Stromal cell of bone marrow (primary cell): ENCODE measurements at regions not wholly inside any gene's neighbourhood (a gene's known extent, or its start where the extent isn't known, plus 50 kb on each side); places are given as distances from the start of the nearest gene placed in this dataset.

ENCODE experiments used
- DNase-seq: peaks from one replicate; pipeline ENCODE4 v3.0.0-alpha.2; 2012; ENCODE audit warnings: low read depth

- DNase-seq, result peak; percentile 49
Measured at GRCh38 chr5:73374520-73375190, 73.9 kb downstream of the FOXD1 start.

- no peak for DNase-seq
Measured at GRCh38 chr5:73373814-73374510, 74.6 kb downstream of the FOXD1 start.

DNA sequence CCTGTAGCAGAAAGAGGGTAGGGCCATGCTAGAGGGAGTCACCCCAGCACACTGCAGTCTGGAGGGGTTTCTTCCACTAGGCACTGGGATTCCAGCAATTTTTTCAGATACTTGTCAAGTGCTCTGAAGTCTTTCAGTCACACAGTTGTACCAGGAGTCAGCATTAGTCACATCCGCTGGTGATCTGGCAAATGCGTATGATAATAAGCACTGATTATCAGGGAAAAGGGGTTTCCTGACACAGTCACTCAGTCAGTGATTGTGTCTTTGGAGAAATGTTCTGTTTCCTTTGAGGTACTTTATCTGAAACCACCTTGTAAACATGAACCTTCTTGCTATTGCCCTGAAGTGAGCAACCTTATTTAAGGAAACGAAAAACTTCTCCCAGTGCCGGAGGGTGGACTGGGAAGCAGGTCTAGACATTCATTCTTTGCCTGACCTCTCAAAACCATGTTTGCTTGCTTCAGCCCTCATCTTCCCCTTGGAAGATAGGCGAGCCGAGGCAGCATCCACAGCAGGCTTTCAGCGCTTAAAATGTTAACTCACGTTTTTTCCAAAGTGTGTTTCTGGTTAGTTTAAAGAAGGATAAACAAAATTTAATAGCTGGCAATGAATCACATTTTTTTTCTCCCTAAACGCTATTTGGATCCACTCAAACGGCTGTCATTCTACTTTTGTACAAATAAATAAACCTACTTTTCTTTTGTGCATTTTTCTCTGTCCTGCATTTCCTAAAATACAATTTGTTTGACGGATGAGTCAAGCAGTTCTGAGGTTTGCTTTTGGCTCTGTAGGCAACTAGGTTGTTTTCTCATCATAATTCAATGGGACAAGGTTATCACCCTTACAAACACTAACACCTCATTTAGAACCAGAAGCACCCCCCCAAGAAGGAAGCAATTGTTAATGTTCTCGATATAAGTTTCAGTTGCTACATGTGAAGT, 77.7 kb downstream of the FOXD1 start:
- peak; percentile 83 for DNase-seq

GRCh38 chr5:73370095-73370494, 78.5 kb downstream of the FOXD1 start:
- no peak for DNase-seq

GRCh38 chr5:73369278-73369677, 79.3 kb downstream of the FOXD1 start:
- DNase-seq, result no peak

DNA sequence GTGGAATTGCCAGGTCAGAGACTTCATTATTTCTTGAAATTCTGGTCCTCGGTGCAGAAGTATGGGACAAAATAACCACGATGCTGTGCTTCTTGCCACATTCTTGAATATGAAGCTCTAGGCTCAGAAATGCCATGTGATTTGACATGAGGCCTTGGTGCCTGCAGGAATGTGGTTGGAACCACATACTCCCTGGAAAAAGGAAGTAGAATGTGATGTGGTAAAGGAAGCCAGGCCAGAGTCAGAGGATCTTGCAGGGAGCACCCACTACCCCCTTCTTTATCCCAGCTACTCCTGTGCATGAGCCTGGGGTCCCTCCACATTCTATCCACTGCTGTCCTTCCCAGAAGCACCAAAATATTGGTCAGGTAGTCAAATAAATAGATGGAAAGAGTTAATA, 80.9 kb downstream of the FOXD1 start:
- no peak for DNase-seq

DNA sequence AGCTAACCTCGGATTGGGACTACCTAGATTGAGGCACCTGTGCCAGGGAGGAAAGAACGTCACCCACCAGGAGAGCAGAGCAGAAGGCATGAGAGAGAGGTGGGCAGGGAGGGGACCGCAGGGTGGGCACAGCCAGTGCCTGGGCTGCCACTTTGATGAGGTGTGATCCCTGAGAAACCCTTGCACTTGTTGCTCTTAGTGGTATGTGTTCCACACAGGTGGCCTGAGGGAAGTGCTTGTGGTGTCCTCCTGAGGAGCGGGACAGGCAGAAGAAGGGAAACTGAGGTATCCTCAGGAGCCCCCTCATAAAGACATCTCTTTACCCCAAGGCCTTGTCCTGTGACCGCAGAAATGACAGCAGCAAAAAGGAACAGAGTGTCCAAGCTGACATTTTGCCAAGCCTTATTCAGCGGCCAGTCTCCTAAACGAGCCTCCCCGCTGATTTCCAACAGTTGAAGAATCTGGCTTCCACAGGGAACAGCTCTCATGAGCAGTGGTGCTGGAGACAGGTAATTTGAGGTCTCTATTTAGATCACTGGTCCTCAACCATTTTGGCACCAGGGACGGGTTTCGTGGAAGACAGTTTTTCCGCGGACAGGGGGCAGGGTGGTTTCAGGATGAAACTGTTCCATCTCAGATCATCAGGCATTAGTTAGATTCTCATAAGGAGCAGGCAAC, 82.4 kb downstream of the FOXD1 start:
- no peak for DNase-seq

GRCh38 chr5:73365301-73365853, 83.2 kb downstream of the FOXD1 start:
- DNase-seq, result peak; percentile 79

DNA sequence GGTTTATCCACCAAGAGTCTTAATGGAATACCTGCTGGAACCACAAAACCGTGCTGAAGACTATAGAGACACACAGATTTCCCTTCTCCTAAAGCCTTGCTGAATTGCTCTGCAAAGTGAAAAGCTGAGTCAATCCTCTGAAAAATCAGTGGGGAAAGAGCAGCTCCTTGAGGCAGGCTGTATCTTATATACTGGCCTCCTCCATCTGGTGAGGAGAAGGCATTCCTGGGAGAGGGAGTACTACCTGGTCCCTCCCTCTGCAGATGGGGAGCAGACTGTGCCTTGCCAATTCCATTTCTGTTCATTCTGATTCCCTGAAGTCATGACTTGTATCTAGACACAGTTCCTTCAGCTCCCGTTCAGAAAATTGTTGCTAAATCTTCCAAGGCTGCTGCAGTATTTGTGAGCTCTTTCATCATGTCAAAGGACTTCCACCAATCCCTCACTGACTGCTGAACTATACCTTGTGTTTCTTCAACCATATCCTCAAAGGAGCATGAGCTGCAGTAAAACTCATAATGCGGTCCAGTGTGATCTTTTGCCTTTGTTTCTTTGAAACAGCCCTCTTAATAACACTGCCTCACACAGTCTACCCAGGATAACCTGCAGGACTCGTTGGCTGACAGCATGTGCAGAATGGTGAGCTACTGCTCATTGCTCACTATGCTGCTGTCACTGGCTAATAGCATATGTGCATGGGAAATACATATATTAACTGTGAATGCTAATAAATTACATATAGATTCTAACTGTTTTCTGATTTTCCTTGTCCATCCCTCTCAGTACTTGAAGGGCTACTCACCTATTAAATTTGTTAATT, 84.5 kb downstream of the FOXD1 start:
- DNase-seq, result peak; percentile 44

- no peak for DNase-seq
Measured at GRCh38 chr5:73359395-73359794, 89.2 kb downstream of the FOXD1 start.

DNA sequence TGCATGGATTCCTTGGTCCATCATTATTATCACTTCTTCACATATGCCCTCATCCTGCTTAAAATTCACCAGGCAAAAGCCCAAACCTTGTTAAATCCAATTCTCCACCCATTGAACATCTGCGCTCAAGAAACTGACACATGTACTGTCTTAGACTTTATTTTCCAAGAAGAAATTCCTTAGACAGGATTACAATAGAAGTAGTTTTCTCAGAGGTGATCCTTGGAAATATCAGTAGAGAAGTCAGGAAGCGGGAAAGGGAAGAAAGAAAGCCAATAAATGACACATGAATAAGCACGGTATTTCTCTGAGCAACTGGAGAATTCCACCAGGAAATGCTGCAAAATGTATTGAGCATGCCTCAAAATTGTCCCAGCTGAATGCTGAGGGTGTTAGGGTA, 90.2 kb downstream of the FOXD1 start:
- no peak for DNase-seq

DNA sequence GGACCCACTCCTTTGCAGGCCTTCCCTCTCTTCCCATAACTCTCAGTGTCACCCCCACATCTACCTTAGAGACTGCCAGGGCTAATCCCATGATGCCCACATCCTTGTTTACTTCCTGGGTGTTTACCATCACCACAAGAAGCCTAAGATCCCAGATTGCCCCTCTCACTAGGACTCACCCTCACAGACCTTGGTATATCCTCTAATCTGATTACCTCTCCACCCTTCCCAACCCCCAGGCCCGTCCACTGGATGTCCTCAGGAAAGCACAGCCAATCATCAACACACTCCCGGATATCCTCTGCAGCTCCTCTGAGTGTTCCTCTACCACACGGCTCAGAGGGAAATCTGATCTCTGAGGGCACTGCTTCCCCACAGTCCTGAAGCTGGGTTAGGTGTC, 91.0 kb downstream of the FOXD1 start:
- DNase-seq, result no peak

GRCh38 chr5:73355108-73355507, 93.5 kb downstream of the FOXD1 start:
- DNase-seq, result no peak

DNA sequence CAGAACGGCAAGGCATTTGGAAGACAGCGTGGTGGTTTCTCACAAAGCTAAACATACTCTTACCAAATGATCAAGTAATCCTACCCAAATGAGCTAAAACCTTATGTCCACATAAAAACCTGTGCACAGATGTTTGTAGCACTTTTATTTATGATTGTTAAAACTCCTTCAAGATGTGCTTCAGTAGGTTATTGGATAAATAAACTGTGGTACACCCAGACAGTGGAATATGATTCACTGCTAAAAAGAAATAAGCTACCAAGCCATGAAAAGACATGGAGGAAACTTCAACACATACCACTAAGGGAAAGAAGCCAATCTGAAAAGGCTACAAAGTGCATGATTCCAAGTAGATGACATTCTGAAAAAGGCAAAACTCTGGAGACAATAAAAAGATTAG, 94.2 kb downstream of the FOXD1 start:
- DNase-seq, result no peak

GRCh38 chr5:73352649-73353230, 95.8 kb downstream of the FOXD1 start:
- no peak for DNase-seq

DNA sequence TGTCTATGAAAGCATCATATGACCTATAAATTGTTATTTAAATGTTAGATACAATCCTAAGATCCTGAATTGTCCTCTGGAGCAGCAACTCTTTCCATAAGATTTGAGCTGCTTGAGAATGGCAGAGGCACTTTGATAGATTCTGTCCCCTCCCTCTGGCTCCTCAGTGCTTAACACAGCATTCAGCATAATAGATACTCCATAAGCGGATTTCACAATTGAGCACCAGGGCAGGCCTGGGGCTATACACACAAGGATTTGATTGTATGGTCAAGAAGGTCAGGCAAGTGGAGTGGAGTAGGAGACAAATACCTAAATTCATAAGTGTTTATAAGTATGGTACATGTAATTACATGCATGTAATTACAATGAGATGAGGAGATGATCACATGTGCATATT, 96.3 kb downstream of the FOXD1 start:
- DNase-seq, result no peak

GRCh38 chr5:73351593-73351992, 97.0 kb downstream of the FOXD1 start:
- DNase-seq, result no peak

DNA sequence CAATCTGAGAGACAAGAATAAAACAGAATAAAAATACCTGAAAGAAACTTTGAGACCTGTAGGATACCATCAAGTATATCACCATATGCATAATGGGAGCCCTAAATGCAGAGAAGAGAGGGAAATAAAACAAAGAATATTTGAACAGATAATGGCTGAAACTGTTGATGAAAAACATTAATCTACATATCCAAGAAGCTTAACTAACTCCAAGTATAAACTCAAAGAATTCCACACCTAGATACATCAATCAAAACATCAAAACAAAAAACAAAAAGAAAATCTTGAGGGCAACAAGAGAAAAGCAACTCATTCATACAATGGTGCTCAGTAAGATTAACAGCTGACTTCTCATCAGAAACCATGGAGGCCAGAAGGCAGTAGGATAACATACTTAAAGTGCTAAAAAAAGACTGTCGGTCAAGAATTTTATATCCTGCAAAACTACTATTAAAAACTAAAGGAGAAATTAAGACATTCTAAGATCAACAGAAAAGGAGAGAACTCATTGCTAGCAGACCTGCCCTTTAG, 101.6 kb downstream of the FOXD1 start:
- DNase-seq, result no peak

GRCh38 chr5:73344835-73345234, 103.7 kb downstream of the FOXD1 start:
- DNase-seq, result no peak

GRCh38 chr5:73339711-73340110, 108.9 kb downstream of the FOXD1 start:
- DNase-seq, result no peak
